Keratinocyte (primary cell): ENCODE measurements at regions not wholly inside any gene's neighbourhood (a gene's known extent, or its start where the extent isn't known, plus 50 kb on each side); places are given as distances from the start of the nearest gene placed in this dataset.
A peak's percentile ranks its signal among the peaks of the same experiment; 100 is the strongest.
"Not testable (repeated sequence)": the region's sequence is repeated elsewhere in the genome, so short reads cannot be mapped to it uniquely, and the experiment has no call there.

Source experiments
- DNase-seq: peaks from one replicate; pipeline ENCODE4 v3.0.0-alpha.2; 2011; ENCODE audit warnings: low read depth, missing footprints, low spot score
- FAIRE-seq: peaks from 2 replicates; lab custom pipeline; 2011; peaks lifted over from hg19 to GRCh38; lab: Jason Lieb, UNC
- H2AFZ ChIP-seq: 2 replicates; pipeline ENCODE4 v1.6.0; 2012; ENCODE audit warnings: low read length, control low read depth, inconsistent platforms; ENCODE audit not compliant: control insufficient read depth
- H3K27ac ChIP-seq: 2 replicates; pipeline ENCODE4 v1.5.1; 2011; ENCODE audit warnings: low read length; ENCODE audit not compliant: control insufficient read depth, insufficient read depth
- H3K27me3 ChIP-seq: 3 replicates; pipeline ENCODE4 v1.6.0; 2011; ENCODE audit warnings: low read length; ENCODE audit not compliant: control insufficient read depth, insufficient read depth; ENCODE audit errors: extremely low read depth
- H3K36me3 ChIP-seq, 2 experiments: 2 replicates in 1 of 2; 3 replicates in 1 of 2; pipeline ENCODE4 v1.5.1; 2011; ENCODE audit warnings: low read length in 2 of 2, mild to moderate bottlenecking in 1 of 2; ENCODE audit not compliant: control insufficient read depth in 2 of 2, insufficient read depth in 2 of 2; ENCODE audit errors: extremely low read depth in 1 of 2
- H3K4me1 ChIP-seq: 3 replicates; pipeline ENCODE4 v1.5.1; 2011; ENCODE audit warnings: low read length; ENCODE audit not compliant: control insufficient read depth, insufficient read depth; ENCODE audit errors: extremely low read depth
- H3K4me2 ChIP-seq: 3 replicates; pipeline ENCODE4 v1.6.0; 2011; ENCODE audit warnings: low read depth, low read length; ENCODE audit not compliant: control insufficient read depth, insufficient read depth; ENCODE audit errors: extremely low read depth
- H3K4me3 ChIP-seq, 3 experiments: fragments of 200-600 bp in 1 of 3; sonication (generic) in 1 of 3; 2 replicates in 2 of 3; 3 replicates in 1 of 3; pipeline ENCODE4 v1.5.1; 2011 to 2016; ENCODE audit warnings: low read length in 3 of 3, mild to moderate bottlenecking in 3 of 3, control low read depth in 2 of 3, inconsistent platforms in 1 of 3, low read depth in 1 of 3, mixed read lengths in 1 of 3, mixed run types in 1 of 3, moderate library complexity in 1 of 3; ENCODE audit not compliant: control insufficient read depth in 2 of 3, insufficient read depth in 2 of 3; ENCODE audit errors: extremely low read depth in 1 of 3
- H3K79me2 ChIP-seq: 2 replicates; pipeline ENCODE4 v1.6.0; 2012; ENCODE audit warnings: low read length; ENCODE audit not compliant: control insufficient read depth, insufficient read depth
- H3K9ac ChIP-seq: 3 replicates; pipeline ENCODE4 v1.6.0; 2011; ENCODE audit warnings: low read length; ENCODE audit not compliant: control insufficient read depth, insufficient read depth; ENCODE audit errors: extremely low read depth
- H3K9me1 ChIP-seq: 3 replicates; pipeline ENCODE4 v1.6.0; 2011; ENCODE audit warnings: low read length; ENCODE audit not compliant: control insufficient read depth, insufficient read depth; ENCODE audit errors: extremely low read depth
- H3K9me3 ChIP-seq: 2 replicates; pipeline ENCODE4 v1.5.1; 2012; ENCODE audit warnings: low read depth, low read length; ENCODE audit not compliant: control insufficient read depth
- H4K20me1 ChIP-seq: 3 replicates; pipeline ENCODE4 v1.6.0; 2011; ENCODE audit warnings: low read length; ENCODE audit not compliant: control insufficient read depth, insufficient read depth; ENCODE audit errors: extremely low read depth
- EZH2 ChIP-seq: IDR thresholded peaks from one replicate; pipeline ENCODE4 v1.6.1; 2012; ENCODE audit warnings: inconsistent platforms, mild to moderate bottlenecking, low read length, moderate library complexity
- dilution Hi-C: fragments of 300-500 bp; cut with MboI; formaldehyde crosslinking; loops from one replicate; pipeline ENCODE4 v1.7.0; 2020; ENCODE audit warnings: low sequenced_read_pairs; ENCODE audit not compliant: extremely low pct_ligation_motif_present
- TF ChIP-seq, protein P1 (sequence below), 3 experiments: IDR thresholded peaks in 1 of 3; conservative IDR thresholded peaks in 1 of 3; optimal IDR thresholded peaks in 1 of 3; 2 replicates in 2 of 3; 3 replicates in 1 of 3; pipeline versions ENCODE3 to v1.5.1; 2011; ENCODE audit warnings: low read length in 3 of 3, mild to moderate bottlenecking in 3 of 3, moderate library complexity in 2 of 3, control low read depth in 1 of 3, inconsistent platforms in 1 of 3; ENCODE audit not compliant: insufficient read depth in 2 of 3; ENCODE audit errors: extremely low read depth in 1 of 3

DNA sequence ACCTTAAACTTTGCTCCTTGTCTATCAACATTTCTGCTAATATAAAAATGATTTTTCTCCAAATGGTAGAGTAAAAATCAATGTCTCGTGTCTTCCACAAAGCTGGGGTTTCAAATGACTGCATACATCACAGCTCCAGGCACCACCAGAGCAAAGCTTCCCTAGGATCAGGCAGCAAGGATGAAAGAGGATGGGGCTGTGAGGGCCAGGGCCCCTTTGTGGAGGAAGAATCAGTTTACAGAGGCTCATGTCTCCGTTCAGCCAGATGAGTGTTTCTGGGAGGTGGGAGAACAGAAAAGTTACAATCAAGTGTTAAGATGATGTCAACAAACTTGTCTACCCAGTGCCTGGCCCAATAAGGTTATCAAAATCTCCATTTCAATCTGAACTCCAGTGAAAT is 105.5 kb downstream of the BDH1 start:
- Histone ChIP-seq H3K9me3 (no peaks in the 10 kb centered on the region), H3K4me3 (no peak overlapping the region), H3K9me1 (no peaks in the 10 kb centered on the region), H4K20me1 (no peaks in the 10 kb centered on the region), H2AFZ (no peak overlapping the region), H3K27me3 (peaks cover 4% of the 10 kb centered on the region), H3K4me2 (no peak overlapping the region), H3K36me3 (no peaks in the 10 kb centered on the region), H3K79me2 (no peaks in the 10 kb centered on the region), H3K4me1 (no peaks in the 10 kb centered on the region), H3K9ac (no peak overlapping the region), H3K27ac (no peak overlapping the region)
- dilution Hi-C loops, result no loop called here
- TF ChIP-seq EZH2, result no peak
- TF ChIP-seq, protein P1, sequence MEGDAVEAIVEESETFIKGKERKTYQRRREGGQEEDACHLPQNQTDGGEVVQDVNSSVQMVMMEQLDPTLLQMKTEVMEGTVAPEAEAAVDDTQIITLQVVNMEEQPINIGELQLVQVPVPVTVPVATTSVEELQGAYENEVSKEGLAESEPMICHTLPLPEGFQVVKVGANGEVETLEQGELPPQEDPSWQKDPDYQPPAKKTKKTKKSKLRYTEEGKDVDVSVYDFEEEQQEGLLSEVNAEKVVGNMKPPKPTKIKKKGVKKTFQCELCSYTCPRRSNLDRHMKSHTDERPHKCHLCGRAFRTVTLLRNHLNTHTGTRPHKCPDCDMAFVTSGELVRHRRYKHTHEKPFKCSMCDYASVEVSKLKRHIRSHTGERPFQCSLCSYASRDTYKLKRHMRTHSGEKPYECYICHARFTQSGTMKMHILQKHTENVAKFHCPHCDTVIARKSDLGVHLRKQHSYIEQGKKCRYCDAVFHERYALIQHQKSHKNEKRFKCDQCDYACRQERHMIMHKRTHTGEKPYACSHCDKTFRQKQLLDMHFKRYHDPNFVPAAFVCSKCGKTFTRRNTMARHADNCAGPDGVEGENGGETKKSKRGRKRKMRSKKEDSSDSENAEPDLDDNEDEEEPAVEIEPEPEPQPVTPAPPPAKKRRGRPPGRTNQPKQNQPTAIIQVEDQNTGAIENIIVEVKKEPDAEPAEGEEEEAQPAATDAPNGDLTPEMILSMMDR (optimal IDR thresholded peaks at IDR 0.05 in 1 of 3, IDR thresholded peaks at IDR 0.05 in 1 of 3, conservative IDR thresholded peaks at IDR 0.05 in 1 of 3; ENCODE audit: extremely low read depth in 1 of 3, insufficient read depth in 2 of 3, low read length in 3 of 3), result no peak
- FAIRE-seq (no peak), DNase-seq (no peak)

DNA sequence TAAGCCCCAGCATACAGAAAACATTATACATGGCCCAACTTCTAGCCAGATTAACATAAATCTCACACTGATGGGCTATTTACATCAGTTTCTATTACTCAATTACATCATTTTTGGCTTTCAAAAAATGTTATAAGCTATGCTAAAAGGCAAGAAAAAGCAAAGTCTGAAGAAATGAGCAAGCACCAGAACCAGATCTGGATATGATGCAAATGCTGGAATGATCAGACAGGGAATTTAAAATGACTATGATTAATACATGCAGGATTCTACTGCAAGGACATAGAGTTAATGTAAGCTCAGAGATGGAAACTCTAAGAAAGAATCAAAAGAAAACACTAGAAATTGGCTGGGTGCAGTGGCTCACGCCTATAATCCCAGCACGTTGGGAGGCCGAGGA is 106.6 kb downstream of the BDH1 start:
- H3K4me2 ChIP-seq, H3K9me3 ChIP-seq, H3K27ac ChIP-seq, dilution Hi-C loops, H2AFZ ChIP-seq, H3K4me3 ChIP-seq, DNase-seq, H3K36me3 ChIP-seq, H3K4me1 ChIP-seq, H3K79me2 ChIP-seq, H3K9me1 ChIP-seq, H3K9ac ChIP-seq, H4K20me1 ChIP-seq, FAIRE-seq, H3K27me3 ChIP-seq: not testable (repeated sequence)

GRCh38 chr3:197447781-197448180 is 108.0 kb downstream of the BDH1 start:
- DNase-seq, H3K9me3 ChIP-seq, H4K20me1 ChIP-seq, H3K9me1 ChIP-seq, H3K27me3 ChIP-seq, H2AFZ ChIP-seq, H3K4me3 ChIP-seq, dilution Hi-C loops, H3K79me2 ChIP-seq, H3K4me1 ChIP-seq, H3K27ac ChIP-seq, H3K9ac ChIP-seq, H3K36me3 ChIP-seq, H3K4me2 ChIP-seq: not testable (repeated sequence)
- FAIRE-seq, result peak; percentile 20
